GM12892 (cell line): ENCODE measurements at regions not wholly inside any gene's neighbourhood (a gene's known extent, or its start where the extent isn't known, plus 50 kb on each side); places are given as distances from the start of the nearest gene placed in this dataset.

ENCODE experiments used
- POLR2A ChIP-seq: IDR thresholded peaks from 2 replicates; pipeline ENCODE4 v1.6.1; 2011; ENCODE audit warnings: low read depth, low read length, control low read depth
- POLR2AphosphoS5 ChIP-seq: IDR thresholded peaks from 2 replicates; pipeline ENCODE4 v1.6.1; 2011; ENCODE audit warnings: low read depth, low read length, control low read depth

DNA sequence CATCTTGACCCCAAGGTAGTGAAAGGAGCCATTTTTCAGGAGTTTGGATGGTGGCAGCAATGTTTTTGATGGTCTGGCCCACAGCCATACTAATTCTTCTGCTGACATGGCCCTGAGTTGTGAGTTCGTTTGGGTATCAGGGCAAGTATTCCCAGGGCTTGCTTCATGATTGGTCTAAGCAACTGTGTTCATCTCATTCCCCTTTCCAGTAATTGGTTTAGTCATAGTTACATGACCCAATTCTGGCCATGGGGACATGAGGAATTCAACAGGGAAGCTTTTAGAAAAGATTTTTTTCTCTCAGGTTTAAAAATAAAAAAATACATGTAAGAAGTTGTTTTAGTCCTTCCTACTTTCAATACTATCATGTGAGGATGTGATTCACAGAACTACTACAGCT lies 150.5 kb upstream of the NPHP3 start:
- no peak for TF ChIP-seq POLR2A
- TF ChIP-seq POLR2AphosphoS5 = no peak
